ENCODE measurements at regions not wholly inside any gene's neighbourhood (a gene's known extent, or its start where the extent isn't known, plus 50 kb on each side); places are given as distances from the start of the nearest gene placed in this dataset.

DNA sequence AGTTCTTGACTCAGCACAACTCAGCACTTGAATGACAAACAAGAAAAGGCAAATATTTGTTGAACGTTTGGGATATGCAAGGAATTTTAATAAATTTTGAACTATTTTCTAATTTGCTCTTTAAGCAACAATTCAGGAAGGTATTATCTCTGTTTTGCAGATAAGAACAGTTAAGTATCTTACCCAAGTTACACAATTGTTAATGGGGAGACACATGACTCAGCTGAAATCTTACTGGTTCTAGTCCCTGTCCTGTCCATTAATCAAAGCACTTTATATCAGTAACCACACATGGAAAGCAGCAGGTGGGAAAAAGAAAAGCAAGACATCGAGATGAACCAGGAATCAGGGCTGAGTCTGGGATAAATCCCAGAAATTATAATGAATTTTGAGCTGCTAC, 493.9 kb upstream of the PIK3C3 start:
- TF ChIP-seq, protein P1, sequence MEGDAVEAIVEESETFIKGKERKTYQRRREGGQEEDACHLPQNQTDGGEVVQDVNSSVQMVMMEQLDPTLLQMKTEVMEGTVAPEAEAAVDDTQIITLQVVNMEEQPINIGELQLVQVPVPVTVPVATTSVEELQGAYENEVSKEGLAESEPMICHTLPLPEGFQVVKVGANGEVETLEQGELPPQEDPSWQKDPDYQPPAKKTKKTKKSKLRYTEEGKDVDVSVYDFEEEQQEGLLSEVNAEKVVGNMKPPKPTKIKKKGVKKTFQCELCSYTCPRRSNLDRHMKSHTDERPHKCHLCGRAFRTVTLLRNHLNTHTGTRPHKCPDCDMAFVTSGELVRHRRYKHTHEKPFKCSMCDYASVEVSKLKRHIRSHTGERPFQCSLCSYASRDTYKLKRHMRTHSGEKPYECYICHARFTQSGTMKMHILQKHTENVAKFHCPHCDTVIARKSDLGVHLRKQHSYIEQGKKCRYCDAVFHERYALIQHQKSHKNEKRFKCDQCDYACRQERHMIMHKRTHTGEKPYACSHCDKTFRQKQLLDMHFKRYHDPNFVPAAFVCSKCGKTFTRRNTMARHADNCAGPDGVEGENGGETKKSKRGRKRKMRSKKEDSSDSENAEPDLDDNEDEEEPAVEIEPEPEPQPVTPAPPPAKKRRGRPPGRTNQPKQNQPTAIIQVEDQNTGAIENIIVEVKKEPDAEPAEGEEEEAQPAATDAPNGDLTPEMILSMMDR (IDR thresholded peaks at IDR 0.05; ENCODE audit: extremely low read depth in 1 of 2, insufficient read depth in 1 of 2, low read depth in 1 of 2, low read length in 2 of 2), result no peak
- TF ChIP-seq POLR2A (IDR thresholded peaks at IDR 0.05; ENCODE audit: low read depth, low read length) (no peak), EZH2 (IDR thresholded peaks at IDR 0.05; ENCODE audit: borderline replicate concordance, low read depth, low read length, severe bottlenecking) (no peak), FOS (IDR thresholded peaks at IDR 0.05; ENCODE audit: borderline replicate concordance, insufficient read depth, low read length) (no peak), POLR2AphosphoS5 (IDR thresholded peaks at IDR 0.05; ENCODE audit: insufficient read depth, low read depth, low read length) (no peak), JUN (IDR thresholded peaks at IDR 0.05; ENCODE audit: borderline replicate concordance, insufficient read depth, insufficient read length, low read depth) (no peak), MYC (IDR thresholded peaks at IDR 0.05; ENCODE audit: low read depth, low read length) (no peak), GATA2 (IDR thresholded peaks at IDR 0.05; ENCODE audit: insufficient read depth, insufficient read length, low read depth, low read length) (no peak)
- TF ChIP-seq, protein P2, sequence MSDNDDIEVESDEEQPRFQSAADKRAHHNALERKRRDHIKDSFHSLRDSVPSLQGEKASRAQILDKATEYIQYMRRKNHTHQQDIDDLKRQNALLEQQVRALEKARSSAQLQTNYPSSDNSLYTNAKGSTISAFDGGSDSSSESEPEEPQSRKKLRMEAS (IDR thresholded peaks at IDR 0.05; ENCODE audit: insufficient read depth, insufficient read length), result no peak

Measured in endothelial cell of umbilical vein (primary cell).